ENCODE measurements at regions not wholly inside any gene's neighbourhood (a gene's known extent, or its start where the extent isn't known, plus 50 kb on each side); places are given as distances from the start of the nearest gene placed in this dataset.

DNA sequence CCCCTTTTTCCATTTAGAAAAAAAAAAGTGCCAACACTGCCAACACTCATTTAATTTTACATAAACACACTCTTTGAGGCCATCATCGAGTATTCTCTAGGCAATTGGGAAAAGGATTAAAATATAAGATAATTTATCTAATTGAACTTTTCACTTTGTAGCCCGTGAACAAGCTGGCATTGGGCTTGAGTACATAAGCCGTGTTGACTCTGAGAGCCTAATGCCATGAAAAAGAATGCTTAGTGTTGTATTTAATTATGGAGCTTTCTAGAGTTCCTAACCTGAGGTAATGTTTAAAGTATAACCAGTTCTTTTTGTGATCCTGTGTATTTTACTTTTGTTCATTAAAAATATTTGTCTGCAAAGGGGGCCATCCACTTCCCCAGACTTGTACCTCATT is 193.8 kb downstream of the LYPLAL1 start (continued):
- no peak for TF ChIP-seq GTF2I (CRISPR knock-in tag; conservative IDR thresholded peaks at IDR 0.05)

- TF ChIP-seq GABPB1 (CRISPR knock-in tag; IDR thresholded peaks at IDR 0.05): no peak
- TF ChIP-seq IRF1 (CRISPR knock-in tag; IDR thresholded peaks at IDR 0.05): no peak
- no peak for TF ChIP-seq RORB (CRISPR knock-in tag; IDR thresholded peaks at IDR 0.05)
- TF ChIP-seq NR1H2 (CRISPR knock-in tag; IDR thresholded peaks at IDR 0.05): no peak
- TF ChIP-seq, protein P1, sequence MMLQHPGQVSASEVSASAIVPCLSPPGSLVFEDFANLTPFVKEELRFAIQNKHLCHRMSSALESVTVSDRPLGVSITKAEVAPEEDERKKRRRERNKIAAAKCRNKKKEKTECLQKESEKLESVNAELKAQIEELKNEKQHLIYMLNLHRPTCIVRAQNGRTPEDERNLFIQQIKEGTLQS (CRISPR knock-in tag; conservative IDR thresholded peaks at IDR 0.05): no peak
- no peak for TF ChIP-seq ZNF219 (CRISPR knock-in tag; IDR thresholded peaks at IDR 0.05; ENCODE audit: borderline replicate concordance)
- TF ChIP-seq CREB1 (CRISPR knock-in tag; IDR thresholded peaks at IDR 0.05): no peak
- TF ChIP-seq, protein P2, sequence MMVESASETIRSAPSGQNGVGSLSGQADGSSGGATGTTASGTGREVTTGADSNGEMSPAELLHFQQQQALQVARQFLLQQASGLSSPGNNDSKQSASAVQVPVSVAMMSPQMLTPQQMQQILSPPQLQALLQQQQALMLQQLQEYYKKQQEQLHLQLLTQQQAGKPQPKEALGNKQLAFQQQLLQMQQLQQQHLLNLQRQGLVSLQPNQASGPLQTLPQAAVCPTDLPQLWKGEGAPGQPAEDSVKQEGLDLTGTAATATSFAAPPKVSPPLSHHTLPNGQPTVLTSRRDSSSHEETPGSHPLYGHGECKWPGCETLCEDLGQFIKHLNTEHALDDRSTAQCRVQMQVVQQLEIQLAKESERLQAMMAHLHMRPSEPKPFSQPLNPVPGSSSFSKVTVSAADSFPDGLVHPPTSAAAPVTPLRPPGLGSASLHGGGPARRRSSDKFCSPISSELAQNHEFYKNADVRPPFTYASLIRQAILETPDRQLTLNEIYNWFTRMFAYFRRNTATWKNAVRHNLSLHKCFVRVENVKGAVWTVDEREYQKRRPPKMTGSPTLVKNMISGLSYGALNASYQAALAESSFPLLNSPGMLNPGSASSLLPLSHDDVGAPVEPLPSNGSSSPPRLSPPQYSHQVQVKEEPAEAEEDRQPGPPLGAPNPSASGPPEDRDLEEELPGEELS (CRISPR knock-in tag; IDR thresholded peaks at IDR 0.05): no peak
- no peak for TF ChIP-seq MAX (CRISPR knock-in tag; IDR thresholded peaks at IDR 0.05)
- TF ChIP-seq FOXJ3 (CRISPR knock-in tag; IDR thresholded peaks at IDR 0.05; ENCODE audit: borderline replicate concordance): no peak
- TF ChIP-seq KAT7 (CRISPR knock-in tag; IDR thresholded peaks at IDR 0.05; ENCODE audit: borderline replicate concordance): no peak
- TF ChIP-seq ZNF232 (CRISPR knock-in tag; IDR thresholded peaks at IDR 0.05): no peak
- no peak for TF ChIP-seq MYBL2 (CRISPR knock-in tag; IDR thresholded peaks at IDR 0.05)
- Mint-ChIP-seq H3K4me1 (no peaks in the 10 kb centered on the region; the same call in 1 of the 2 replicates), H3K4me3 (no peak overlapping the region), H3K27me3 (ENCODE audit: low read depth) (no peaks in the 10 kb centered on the region), H3K27ac (no peak overlapping the region), H3K36me3 (no peaks in the 10 kb centered on the region), H3K9me3 (no peaks in the 10 kb centered on the region)
- POLR2A ChIA-PET: no interaction called here
- CTCF ChIA-PET: no interaction called here
- DNase-seq (ENCODE audit: low spot score): no peak
- ATAC-seq: no peak
These were observed 191.8 kb downstream of the LYPLAL1 start for GRCh38 chr1:219365451-219365850.

DNA sequence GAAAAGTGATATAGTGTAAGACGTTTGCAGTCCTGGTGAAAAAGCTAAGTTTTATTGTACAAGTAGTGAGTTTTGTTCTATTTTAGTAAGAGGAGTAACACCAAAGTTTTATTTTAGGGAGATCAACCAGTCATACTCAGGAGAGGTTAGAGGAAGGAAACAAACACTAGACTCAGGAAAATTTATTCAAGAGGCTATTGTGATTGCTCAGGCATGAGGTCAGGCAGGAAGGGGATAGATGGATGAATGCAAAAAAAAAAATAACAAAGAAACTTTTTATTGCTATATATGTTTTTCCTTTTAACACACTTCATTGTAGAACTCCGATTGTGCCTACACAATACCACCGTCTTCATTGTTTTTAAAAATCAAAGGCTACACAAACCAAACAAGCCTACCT is 189.0 kb downstream of the LYPLAL1 start:
- DNase-seq (ENCODE audit: low spot score) (no peak), ATAC-seq (no peak)
- CTCF ChIA-PET: no interaction called here
- Mint-ChIP-seq H3K27ac (no peak overlapping the region), H3K36me3 (no peaks in the 10 kb centered on the region), H3K27me3 (ENCODE audit: low read depth) (no peaks in the 10 kb centered on the region), H3K4me1 (no peaks in the 10 kb centered on the region; the same call in 1 of the 2 replicates), H3K4me3 (no peak overlapping the region), H3K9me3 (no peaks in the 10 kb centered on the region)
- POLR2A ChIA-PET: no interaction called here
- TF ChIP-seq NFATC4 (CRISPR knock-in tag; IDR thresholded peaks at IDR 0.05) (no peak), ZNF396 (CRISPR knock-in tag; IDR thresholded peaks at IDR 0.05; ENCODE audit: borderline replicate concordance) (no peak), JAZF1 (CRISPR knock-in tag; IDR thresholded peaks at IDR 0.05) (no peak), ZNF425 (CRISPR knock-in tag; conservative IDR thresholded peaks at IDR 0.05) (no peak), NR2C2 (CRISPR knock-in tag; IDR thresholded peaks at IDR 0.05) (no peak), ZNF281 (CRISPR knock-in tag; IDR thresholded peaks at IDR 0.05) (no peak), ELF4 (CRISPR knock-in tag; IDR thresholded peaks at IDR 0.05; ENCODE audit: low read depth) (no peak), ZNF317 (CRISPR knock-in tag; IDR thresholded peaks at IDR 0.05; ENCODE audit: borderline replicate concordance, low read depth) (no peak)
- TF ChIP-seq, protein P3, sequence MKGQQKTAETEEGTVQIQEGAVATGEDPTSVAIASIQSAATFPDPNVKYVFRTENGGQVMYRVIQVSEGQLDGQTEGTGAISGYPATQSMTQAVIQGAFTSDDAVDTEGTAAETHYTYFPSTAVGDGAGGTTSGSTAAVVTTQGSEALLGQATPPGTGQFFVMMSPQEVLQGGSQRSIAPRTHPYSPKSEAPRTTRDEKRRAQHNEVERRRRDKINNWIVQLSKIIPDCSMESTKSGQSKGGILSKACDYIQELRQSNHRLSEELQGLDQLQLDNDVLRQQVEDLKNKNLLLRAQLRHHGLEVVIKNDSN (CRISPR knock-in tag; IDR thresholded peaks at IDR 0.05): no peak
